ENCODE measurements at regions not wholly inside any gene's neighbourhood (a gene's known extent, or its start where the extent isn't known, plus 50 kb on each side); places are given as distances from the start of the nearest gene placed in this dataset.

- no peak for TF ChIP-seq EZH2 (IDR thresholded peaks at IDR 0.05; ENCODE audit: borderline replicate concordance, low read depth, low read length, poor library complexity, severe bottlenecking)
- TF ChIP-seq CTCF (conservative IDR thresholded peaks at IDR 0.05; ENCODE audit: low read depth, low read length) = no peak
These were observed 340.4 kb upstream of the FAT1 start for GRCh38 chr4:187064033-187064432.

All from A673 (cell line).